Neural crest cell (in vitro differentiated cells): ENCODE measurements at regions not wholly inside any gene's neighbourhood (a gene's known extent, or its start where the extent isn't known, plus 50 kb on each side); places are given as distances from the start of the nearest gene placed in this dataset.

Source experiments
- DNase-seq: peaks from one replicate; pipeline ENCODE4 v3.0.0; 2021; ENCODE audit warnings: low read depth, mixed read lengths, low spot score
- H3K27ac Mint-ChIP-seq: one replicate; pipeline ENCODE4 v1.8.0; 2021; ENCODE audit warnings: mild to moderate bottlenecking, mixed read lengths; ENCODE audit not compliant: unreplicated experiment
- H3K27me3 Mint-ChIP-seq: 2 replicates; pipeline ENCODE4 v1.8.0; 2021; ENCODE audit warnings: low read depth, mild to moderate bottlenecking, mixed read lengths
- H3K36me3 Mint-ChIP-seq: 2 replicates; pipeline ENCODE4 v1.8.0; 2021; ENCODE audit warnings: low read depth, mild to moderate bottlenecking, mixed read lengths
- H3K4me1 Mint-ChIP-seq: 2 replicates; pipeline ENCODE4 v1.8.0; 2021; ENCODE audit warnings: mixed read lengths
- H3K4me3 Mint-ChIP-seq: one replicate; pipeline ENCODE4 v1.8.0; 2021; ENCODE audit warnings: mild to moderate bottlenecking, mixed read lengths
- H3K9me3 Mint-ChIP-seq: 2 replicates; pipeline ENCODE4 v1.8.0; 2021; ENCODE audit warnings: mixed read lengths
- CTCF ChIP-seq: fragments of 200-600 bp; sonication (generic); conservative IDR thresholded peaks from 2 replicates; pipeline ENCODE4 v1.5.0; 2021; ENCODE audit warnings: antibody characterized with exemption, mild to moderate bottlenecking

GRCh38 chr2:235232449-235233433, 261.1 kb upstream of the AGAP1 start:
- Mint-ChIP-seq H3K36me3 (no peaks in the 10 kb centered on the region), H3K9me3 (no peaks in the 10 kb centered on the region), H3K4me3 (no peak overlapping the region), H3K27me3 (no peaks in the 10 kb centered on the region), H3K27ac (peak overlapping the region; percentile 21), H3K4me1 (peaks cover 7% of the 10 kb centered on the region)
- TF ChIP-seq CTCF: no peak
- no peak for DNase-seq

- Mint-ChIP-seq H3K36me3 (no peaks in the 10 kb centered on the region), H3K4me3 (no peak overlapping the region), H3K4me1 (peaks cover 7% of the 10 kb centered on the region), H3K27ac (no peak overlapping the region), H3K9me3 (no peaks in the 10 kb centered on the region), H3K27me3 (no peaks in the 10 kb centered on the region)
- no peak for DNase-seq
- no peak for TF ChIP-seq CTCF
Observed at GRCh38 chr2:235234736-235235135, 259.1 kb upstream of the AGAP1 start.

GRCh38 chr2:235235977-235236767, 257.7 kb upstream of the AGAP1 start:
- DNase-seq: no peak
- no peaks in the 10 kb centered on the region for H3K9me3 Mint-ChIP-seq
- H3K36me3 Mint-ChIP-seq: no peaks in the 10 kb centered on the region
- peaks cover 18% of the 10 kb centered on the region for H3K4me1 Mint-ChIP-seq
- no peak for TF ChIP-seq CTCF
- no peak overlapping the region for H3K27ac Mint-ChIP-seq
- H3K27me3 Mint-ChIP-seq: no peaks in the 10 kb centered on the region
- H3K4me3 Mint-ChIP-seq: no peak overlapping the region

- Mint-ChIP-seq H3K4me3 (no peak overlapping the region), H3K27me3 (no peaks in the 10 kb centered on the region), H3K9me3 (no peaks in the 10 kb centered on the region), H3K36me3 (no peaks in the 10 kb centered on the region), H3K4me1 (peaks cover 20% of the 10 kb centered on the region), H3K27ac (no peak overlapping the region)
- no peak for TF ChIP-seq CTCF
- no peak for DNase-seq
Observed at GRCh38 chr2:235238537-235238936, 255.3 kb upstream of the AGAP1 start.

- Mint-ChIP-seq H3K9me3 (no peaks in the 10 kb centered on the region), H3K4me1 (peaks cover 20% of the 10 kb centered on the region), H3K4me3 (no peak overlapping the region), H3K27me3 (no peaks in the 10 kb centered on the region), H3K27ac (no peak overlapping the region), H3K36me3 (no peaks in the 10 kb centered on the region)
- no peak for DNase-seq
- TF ChIP-seq CTCF: no peak
Observed at GRCh38 chr2:235240574-235240973, 253.3 kb upstream of the AGAP1 start.
